ENCODE measurements at regions not wholly inside any gene's neighbourhood (a gene's known extent, or its start where the extent isn't known, plus 50 kb on each side); places are given as distances from the start of the nearest gene placed in this dataset.

DNA sequence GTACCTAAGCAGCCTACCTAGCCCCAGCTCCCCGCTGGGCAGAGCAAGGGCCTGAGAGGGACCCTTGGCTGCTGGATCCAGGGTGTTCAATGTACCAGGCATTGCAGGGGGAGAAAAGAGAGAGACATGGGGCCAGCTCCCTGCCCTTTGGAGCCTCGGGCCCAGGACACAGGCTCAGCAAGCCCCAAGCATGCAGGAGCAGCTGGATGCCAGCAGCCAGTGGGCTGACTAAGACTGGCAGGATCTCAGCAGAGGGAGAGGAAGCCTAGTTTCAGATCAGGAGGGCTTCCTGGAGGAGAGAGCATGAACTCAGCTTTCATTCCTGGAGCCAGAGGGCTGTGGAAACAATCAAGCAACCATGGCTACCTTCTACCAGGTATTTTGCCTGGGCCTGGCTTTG is 82.0 kb upstream of the NKD1 start:
- Histone ChIP-seq H3K4me1 (peaks cover 14% of the 10 kb centered on the region), H3K36me3 (no peaks in the 10 kb centered on the region), H3K27me3 (ENCODE audit: low read depth) (peaks cover 100% of the 10 kb centered on the region), H3K9me3 (replicated peaks) (peaks cover 6% of the 10 kb centered on the region), H3K4me3 (no peak overlapping the region), H3K27ac (replicated peaks) (no peak overlapping the region)
- intact Hi-C loops (cut with micrococcal nuclease), result no loop called here
- DNase-seq, result no peak
- TF ChIP-seq, protein P1, sequence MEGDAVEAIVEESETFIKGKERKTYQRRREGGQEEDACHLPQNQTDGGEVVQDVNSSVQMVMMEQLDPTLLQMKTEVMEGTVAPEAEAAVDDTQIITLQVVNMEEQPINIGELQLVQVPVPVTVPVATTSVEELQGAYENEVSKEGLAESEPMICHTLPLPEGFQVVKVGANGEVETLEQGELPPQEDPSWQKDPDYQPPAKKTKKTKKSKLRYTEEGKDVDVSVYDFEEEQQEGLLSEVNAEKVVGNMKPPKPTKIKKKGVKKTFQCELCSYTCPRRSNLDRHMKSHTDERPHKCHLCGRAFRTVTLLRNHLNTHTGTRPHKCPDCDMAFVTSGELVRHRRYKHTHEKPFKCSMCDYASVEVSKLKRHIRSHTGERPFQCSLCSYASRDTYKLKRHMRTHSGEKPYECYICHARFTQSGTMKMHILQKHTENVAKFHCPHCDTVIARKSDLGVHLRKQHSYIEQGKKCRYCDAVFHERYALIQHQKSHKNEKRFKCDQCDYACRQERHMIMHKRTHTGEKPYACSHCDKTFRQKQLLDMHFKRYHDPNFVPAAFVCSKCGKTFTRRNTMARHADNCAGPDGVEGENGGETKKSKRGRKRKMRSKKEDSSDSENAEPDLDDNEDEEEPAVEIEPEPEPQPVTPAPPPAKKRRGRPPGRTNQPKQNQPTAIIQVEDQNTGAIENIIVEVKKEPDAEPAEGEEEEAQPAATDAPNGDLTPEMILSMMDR (IDR thresholded peaks at IDR 0.05; ENCODE audit: borderline replicate concordance), result no peak

DNA sequence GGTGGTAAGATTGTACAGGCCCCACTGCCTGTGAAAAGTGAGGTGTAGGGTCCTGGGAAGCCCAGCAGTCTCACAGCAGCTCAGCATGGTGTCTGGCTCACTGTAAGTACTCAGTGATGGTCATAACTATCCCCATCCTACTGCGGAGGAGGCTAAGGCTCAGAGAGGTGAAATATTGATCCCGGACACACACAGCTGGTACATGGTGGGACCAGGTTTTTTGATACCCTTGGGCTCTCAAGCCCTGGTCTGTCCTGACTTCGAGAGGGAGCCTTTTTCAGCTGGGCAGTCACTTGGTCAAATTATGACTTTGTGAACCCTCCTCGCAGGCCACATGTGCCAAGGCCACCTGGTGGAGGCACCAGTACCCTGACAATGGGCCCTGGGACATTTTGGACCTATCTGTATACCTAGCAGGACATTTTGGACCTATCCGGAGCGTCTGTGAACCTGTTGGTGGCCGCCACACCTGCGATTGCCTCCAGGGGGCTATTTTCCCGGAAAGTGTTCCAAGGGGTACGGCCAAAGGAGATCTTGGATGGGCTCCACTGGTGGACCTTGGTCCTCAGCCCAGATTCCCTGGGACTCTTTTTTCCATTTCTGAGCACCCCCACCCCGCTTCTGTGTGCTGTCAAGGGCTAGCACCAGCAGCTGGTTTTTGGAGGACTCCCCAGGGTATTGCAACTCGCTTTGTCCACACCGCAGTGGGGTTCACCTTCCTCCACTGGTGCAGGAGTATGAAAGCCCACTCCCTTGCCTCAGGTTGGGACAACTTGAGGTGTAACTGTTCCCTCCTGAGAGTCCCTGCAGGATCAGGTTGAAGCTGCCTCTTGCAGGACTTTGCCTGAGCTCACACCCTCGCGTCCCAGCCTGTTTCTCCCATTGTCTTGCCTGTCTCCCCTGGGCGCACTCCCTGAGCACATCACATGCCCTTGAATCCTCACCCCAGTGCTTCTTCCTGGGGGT is 83.6 kb upstream of the NKD1 start:
- no peaks in the 10 kb centered on the region for H3K36me3 ChIP-seq
- peaks cover 9% of the 10 kb centered on the region for H3K4me1 ChIP-seq
- no peak overlapping the region for H3K4me3 ChIP-seq
- H3K9me3 ChIP-seq (replicated peaks), result no peaks in the 10 kb centered on the region
- TF ChIP-seq, protein P1 (IDR thresholded peaks at IDR 0.05; ENCODE audit: borderline replicate concordance), result no peak
- intact Hi-C loops (cut with micrococcal nuclease), result no loop called here
- DNase-seq, result no peak
- H3K27ac ChIP-seq (replicated peaks), result no peak overlapping the region
- H3K27me3 ChIP-seq (ENCODE audit: low read depth), result peaks cover 100% of the 10 kb centered on the region

DNA sequence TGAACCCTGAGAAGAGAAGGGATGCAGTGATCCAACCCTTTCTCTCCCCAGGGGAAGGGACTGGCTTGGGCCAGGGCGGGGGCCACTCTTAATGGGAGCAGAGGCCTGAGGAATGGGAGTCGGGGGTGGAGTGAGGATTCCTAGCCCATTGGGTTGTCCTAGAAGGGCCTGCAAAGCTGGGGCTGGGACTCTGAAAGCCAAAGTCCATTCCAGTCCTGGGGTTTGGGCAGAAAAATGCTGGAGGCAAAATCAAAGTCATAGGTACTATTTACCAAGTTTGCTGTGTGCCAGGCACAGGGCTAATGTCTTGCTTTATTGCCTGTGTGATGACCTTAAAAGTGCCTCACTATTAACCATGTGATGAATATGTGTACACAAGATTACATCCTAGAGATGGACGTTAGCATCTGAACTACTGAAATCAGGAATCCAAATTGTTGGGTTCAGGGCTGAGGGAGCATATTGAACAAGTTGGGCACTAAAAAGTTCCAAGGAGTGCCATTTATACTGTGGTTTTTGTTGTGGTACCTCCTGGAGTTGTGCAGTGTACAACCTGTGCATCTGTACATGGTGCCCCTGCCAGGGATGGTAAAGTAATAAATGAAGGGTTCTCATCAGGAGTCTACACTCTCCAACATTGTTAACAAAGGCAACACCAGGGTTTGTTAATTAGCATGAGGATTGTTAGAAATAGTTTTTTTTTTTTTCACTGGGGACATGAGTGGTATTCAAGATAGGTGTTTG is 84.4 kb upstream of the NKD1 start:
- Histone ChIP-seq H3K27me3 (ENCODE audit: low read depth) (peaks cover 100% of the 10 kb centered on the region), H3K9me3 (replicated peaks) (no peaks in the 10 kb centered on the region), H3K27ac (replicated peaks) (no peak overlapping the region), H3K36me3 (no peaks in the 10 kb centered on the region), H3K4me1 (peaks cover 8% of the 10 kb centered on the region), H3K4me3 (no peak overlapping the region)
- TF ChIP-seq, protein P1 (IDR thresholded peaks at IDR 0.05; ENCODE audit: borderline replicate concordance), result no peak
- intact Hi-C loops (cut with micrococcal nuclease), result no loop called here
- no peak for DNase-seq

DNA sequence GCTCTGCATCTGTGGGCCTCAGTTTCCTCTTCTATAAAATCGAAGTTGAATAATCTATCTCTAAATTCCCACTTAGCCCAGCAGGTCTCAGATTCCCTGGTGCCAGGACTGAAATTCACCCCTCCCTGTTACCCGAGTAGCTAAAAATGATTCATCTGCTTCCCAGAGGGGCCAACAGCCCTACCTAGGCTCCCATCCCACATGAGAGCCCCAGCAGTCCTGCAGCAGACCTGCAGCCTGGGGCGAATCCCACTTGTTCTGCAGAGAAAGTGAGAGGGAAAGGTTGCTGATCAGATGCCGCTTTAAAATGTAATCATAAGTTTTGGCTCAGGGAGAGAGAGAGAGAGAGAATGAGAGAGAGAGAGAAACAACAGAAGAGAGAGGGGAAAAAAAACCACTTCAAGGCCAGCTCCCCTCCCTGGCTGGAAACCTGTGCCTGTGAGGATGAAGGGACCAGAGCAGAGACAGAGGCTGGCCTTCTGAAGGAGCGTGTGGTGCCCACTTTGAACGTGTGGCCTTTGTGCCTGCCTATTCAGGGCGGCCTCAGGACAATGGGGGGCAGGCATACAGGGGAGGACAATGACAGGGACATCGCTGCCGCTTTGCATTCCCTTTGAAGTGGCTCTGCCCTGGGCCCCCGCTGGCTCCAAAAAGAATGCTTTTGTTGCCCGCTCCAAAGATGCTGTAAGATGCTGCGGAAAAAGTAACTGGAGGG is 85.2 kb upstream of the NKD1 start:
- intact Hi-C loops (cut with micrococcal nuclease), result no loop called here

DNA sequence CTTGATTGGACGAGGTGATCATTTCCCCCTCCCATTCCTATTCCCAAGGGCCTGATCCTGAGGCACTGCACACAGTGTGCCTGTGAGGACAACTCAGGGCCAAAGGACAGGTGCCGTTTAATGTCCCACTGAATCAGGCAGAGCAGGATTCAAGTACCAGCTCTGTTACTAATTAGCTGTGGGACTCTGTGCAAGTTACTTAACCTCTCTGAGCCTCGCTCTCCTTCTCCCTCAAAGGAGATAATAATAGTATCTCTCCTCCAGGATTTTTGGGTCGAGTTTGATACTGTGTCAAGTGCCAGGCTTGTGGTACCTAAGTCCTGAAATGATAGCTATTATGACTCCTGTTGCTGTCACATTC is 86.8 kb upstream of the NKD1 start:
- Histone ChIP-seq H3K4me3 (no peak overlapping the region), H3K9me3 (replicated peaks) (no peaks in the 10 kb centered on the region), H3K27me3 (ENCODE audit: low read depth) (peaks cover 100% of the 10 kb centered on the region), H3K27ac (replicated peaks) (no peak overlapping the region), H3K4me1 (no peaks in the 10 kb centered on the region), H3K36me3 (no peaks in the 10 kb centered on the region)
- no peak for DNase-seq
- TF ChIP-seq, protein P1 (IDR thresholded peaks at IDR 0.05; ENCODE audit: borderline replicate concordance), result no peak
- intact Hi-C loops (cut with micrococcal nuclease), result no loop called here

More for the DNA sequence above, 85.2 kb upstream of the NKD1 start:
- Histone ChIP-seq H3K9me3 (replicated peaks) (no peaks in the 10 kb centered on the region), H3K4me1 (peaks cover 3% of the 10 kb centered on the region), H3K4me3 (no peak overlapping the region), H3K27ac (replicated peaks) (no peak overlapping the region), H3K27me3 (ENCODE audit: low read depth) (peaks cover 100% of the 10 kb centered on the region), H3K36me3 (no peaks in the 10 kb centered on the region)
- DNase-seq, result no peak
- TF ChIP-seq, protein P1 (IDR thresholded peaks at IDR 0.05; ENCODE audit: borderline replicate concordance), result no peak

Data from left ventricle myocardium inferior (tissue), 1 donor.